Calu3 (cell line): ENCODE measurements at regions not wholly inside any gene's neighbourhood (a gene's known extent, or its start where the extent isn't known, plus 50 kb on each side); places are given as distances from the start of the nearest gene placed in this dataset.

Source experiments
- BruUV-seq: library from RNA; stranded (reverse); fragments of 400-500 nt; replicated peaks from 2 replicates; lab custom pipeline; 2021; lab: Mats Ljungman, UMichigan
- CTCF ChIA-PET: fragments of 300-600 bp; sonication (Branson Sonifier 250); formaldehyde crosslinking; loops from one replicate; lab custom pipeline; 2022; ENCODE audit warnings: antibody characterized with exemption; lab: Charles Lee
- DNase-seq: peaks from one replicate; pipeline ENCODE4 v3.0.0; 2022
- H3K27ac Mint-ChIP-seq: one replicate; pipeline ENCODE4 v1.8.0; 2022; ENCODE audit warnings: mixed read lengths; ENCODE audit not compliant: unreplicated experiment
- H3K27me3 Mint-ChIP-seq: one replicate; pipeline ENCODE4 v1.8.0; 2022; ENCODE audit warnings: mixed read lengths; ENCODE audit not compliant: unreplicated experiment
- H3K36me3 Mint-ChIP-seq: one replicate; pipeline ENCODE4 v1.8.0; 2022; ENCODE audit warnings: mild to moderate bottlenecking, moderate library complexity, mixed read lengths; ENCODE audit not compliant: insufficient read depth, unreplicated experiment
- H3K4me1 Mint-ChIP-seq: one replicate; pipeline ENCODE4 v1.8.0; 2022; ENCODE audit warnings: mild to moderate bottlenecking, low read depth, mixed read lengths; ENCODE audit not compliant: unreplicated experiment
- H3K4me3 Mint-ChIP-seq: one replicate; pipeline ENCODE4 v1.8.0; 2022; ENCODE audit warnings: mild to moderate bottlenecking, low read depth, moderate library complexity, mixed read lengths; ENCODE audit not compliant: unreplicated experiment
- H3K9me3 Mint-ChIP-seq: one replicate; pipeline ENCODE4 v1.8.0; 2022; ENCODE audit warnings: low read depth, mixed read lengths; ENCODE audit not compliant: unreplicated experiment
- CTCF ChIP-seq: fragments of 200-600 bp; IDR thresholded peaks from one replicate; pipeline ENCODE4 v1.8.0; 2022; ENCODE audit warnings: antibody characterized with exemption; ENCODE audit not compliant: unreplicated experiment
- intact Hi-C: fragments of 100-400 bp; cut with micrococcal nuclease; formaldehyde crosslinking; loops from one replicate; pipeline ENCODE4 v1.10.0; 2022; ENCODE audit not compliant: unreplicated experiment

- CTCF ChIA-PET = interaction anchor here (0.7 kb wide), 1 partner anchor 107 kb away, joined by 3 read pairs; no protein-coding TSS in a partner anchor
- intact Hi-C loops = no loop called here
- no peak for TF ChIP-seq CTCF
- Mint-ChIP-seq H3K36me3 (peaks cover 7% of the 10 kb centered on the region), H3K4me3 (no peak overlapping the region), H3K9me3 (no peaks in the 10 kb centered on the region), H3K4me1 (peaks cover 8% of the 10 kb centered on the region), H3K27ac (no peak overlapping the region), H3K27me3 (no peaks in the 10 kb centered on the region)
- DNase-seq = no peak
- BruUV-seq = no TSS peak
These were observed 110.8 kb downstream of the SNX5 start for GRCh38 chr20:17857639-17858449.

DNA sequence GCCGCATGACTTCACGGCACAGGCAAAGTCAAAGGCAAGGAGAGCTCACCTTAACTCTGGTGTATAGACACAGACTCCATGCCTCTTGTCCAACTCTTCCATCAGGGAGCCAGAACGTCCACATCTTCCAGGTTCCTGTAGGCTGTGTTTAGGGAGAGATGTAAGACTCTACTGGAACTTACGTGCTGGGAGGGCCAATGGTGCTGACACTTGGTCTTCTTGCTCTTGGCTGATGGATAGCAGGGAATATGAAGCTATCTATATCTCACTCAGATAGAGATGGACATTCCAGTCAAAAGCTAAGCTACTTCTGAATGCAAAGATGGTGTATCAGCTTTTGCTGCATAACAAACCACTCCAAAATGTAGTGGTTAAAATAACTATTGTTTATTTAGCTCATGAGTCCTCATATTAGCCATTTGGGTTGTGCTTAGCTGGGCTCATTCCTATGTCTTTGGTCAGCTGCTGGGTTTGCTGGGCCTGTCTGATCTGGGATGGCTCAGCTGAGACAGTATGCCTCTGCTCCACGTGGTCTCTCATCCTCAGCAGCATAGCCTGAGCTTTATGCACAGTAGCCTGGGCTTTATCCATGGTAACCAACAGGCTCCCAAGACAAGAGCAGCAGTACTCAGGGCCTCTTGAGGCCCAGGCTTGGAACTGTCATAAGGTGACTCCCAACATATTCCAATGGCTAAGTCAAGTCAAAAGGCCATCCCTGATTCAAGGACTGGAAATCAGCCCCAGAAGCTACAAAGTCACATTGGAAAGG is 111.6 kb downstream of the SNX5 start:
- TF ChIP-seq CTCF = no peak
- CTCF ChIA-PET = interaction anchor here (0.7 kb wide), 2 partner anchors 108 to 141 kb away, joined by 3 read pairs; no protein-coding TSS in a partner anchor
- peaks cover 2% of the 10 kb centered on the region for H3K4me1 Mint-ChIP-seq
- no peaks in the 10 kb centered on the region for H3K27me3 Mint-ChIP-seq
- no TSS peak for BruUV-seq
- no peak overlapping the region for H3K4me3 Mint-ChIP-seq
- H3K36me3 Mint-ChIP-seq = peaks cover 7% of the 10 kb centered on the region
- intact Hi-C loops = no loop called here
- H3K9me3 Mint-ChIP-seq = no peaks in the 10 kb centered on the region
- H3K27ac Mint-ChIP-seq = no peak overlapping the region
- DNase-seq = no peak

DNA sequence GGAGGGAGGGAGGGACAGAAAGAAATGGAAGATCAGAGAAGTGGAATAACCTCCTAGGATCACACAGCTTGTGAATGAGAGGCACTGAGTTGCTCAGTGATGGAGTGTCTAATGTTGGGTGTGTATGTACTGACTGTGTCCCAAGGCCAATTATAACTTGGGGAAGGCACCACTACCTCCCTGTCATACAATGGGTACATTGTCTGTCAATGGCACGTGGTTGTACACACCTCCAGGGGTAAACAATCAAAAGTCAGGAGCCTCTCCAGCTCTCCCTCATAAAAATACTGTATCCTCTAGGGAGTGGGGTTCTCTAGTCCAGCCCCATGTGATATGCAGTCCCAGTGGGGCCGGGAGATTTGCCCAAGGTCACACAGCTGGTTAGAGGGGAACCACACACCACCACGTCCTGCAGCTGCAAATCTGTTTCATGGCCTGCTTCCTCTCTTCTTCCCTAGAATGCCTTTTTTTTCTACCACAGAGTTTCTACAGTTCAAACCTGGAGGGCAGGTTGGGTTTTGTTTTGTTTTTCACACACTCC is 112.5 kb downstream of the SNX5 start:
- TF ChIP-seq CTCF = no peak
- no peaks in the 10 kb centered on the region for H3K27me3 Mint-ChIP-seq
- no peaks in the 10 kb centered on the region for H3K9me3 Mint-ChIP-seq
- CTCF ChIA-PET = interaction anchor here (0.7 kb wide), 1 partner anchor 142 kb away, joined by 3 read pairs; no protein-coding TSS in a partner anchor
- DNase-seq = peak; percentile 28
- no peaks in the 10 kb centered on the region for H3K4me1 Mint-ChIP-seq
- no peak overlapping the region for H3K27ac Mint-ChIP-seq
- no TSS peak for BruUV-seq
- no peak overlapping the region for H3K4me3 Mint-ChIP-seq
- peaks cover 7% of the 10 kb centered on the region for H3K36me3 Mint-ChIP-seq
- intact Hi-C loops = no loop called here

- Mint-ChIP-seq H3K36me3 (peaks cover 8% of the 10 kb centered on the region), H3K27me3 (no peaks in the 10 kb centered on the region), H3K9me3 (no peaks in the 10 kb centered on the region), H3K27ac (no peak overlapping the region), H3K4me3 (no peak overlapping the region), H3K4me1 (peaks cover under 1% of the 10 kb centered on the region)
- no peak for TF ChIP-seq CTCF
- CTCF ChIA-PET = no interaction called here
- no peak for DNase-seq
- intact Hi-C loops = no loop called here
- no TSS peak for BruUV-seq
These were observed 114.2 kb downstream of the SNX5 start for GRCh38 chr20:17854307-17854903.
